Naive thymus-derived CD8-positive, alpha-beta T cell (primary cell): ENCODE measurements at regions not wholly inside any gene's neighbourhood (a gene's known extent, or its start where the extent isn't known, plus 50 kb on each side); places are given as distances from the start of the nearest gene placed in this dataset.

Source experiments
- ATAC-seq, 2 donors: fragments of 150-1000 bp; cut with Tn5 transposase in 1 of 2; sonication (Bioruptor Pico), chemical (Tn5 transposase) in 1 of 2; 1 replicate in 1 of 2; 2 replicates in 1 of 2; pipeline ENCODE4 v1.10.0; 2021; ENCODE audit warnings: mild to moderate bottlenecking in 2 of 2, moderate library complexity in 2 of 2
- POLR2A ChIA-PET: fragments of 350-600 bp; sonication (Branson Sonifier 250); formaldehyde crosslinking; loops from one replicate; lab custom pipeline; 2021; ENCODE audit warnings: antibody characterized with exemption; lab: Charles Lee
- DNase-seq, 10 donors: peaks; one replicate each; pipeline versions ENCODE4 v3.0.0 to v3.0.0-alpha.2; 2020 to 2022
- H3K27ac Mint-ChIP-seq, 10 donors: one replicate each; pipeline ENCODE4 v1.8.0; 2020 to 2022; ENCODE audit warnings: mild to moderate bottlenecking in 10 of 10, mixed read lengths in 10 of 10, moderate library complexity in 4 of 10, inconsistent platforms in 1 of 10
- H3K27me3 Mint-ChIP-seq, 5 donors: one replicate each; pipeline ENCODE4 v1.8.0; 2021 to 2022; ENCODE audit warnings: mixed read lengths in 5 of 5
- H3K36me3 Mint-ChIP-seq, 3 donors: one replicate each; pipeline ENCODE4 v1.8.0; 2020 to 2022; ENCODE audit warnings: mixed read lengths in 3 of 3, mild to moderate bottlenecking in 2 of 3, inconsistent platforms in 1 of 3
- H3K4me1 Mint-ChIP-seq, 4 donors: one replicate each; pipeline ENCODE4 v1.8.0; 2021 to 2022; ENCODE audit warnings: mixed read lengths in 4 of 4
- H3K4me3 Mint-ChIP-seq, 10 donors: one replicate each; pipeline ENCODE4 v1.8.0; 2020 to 2022; ENCODE audit warnings: mild to moderate bottlenecking in 10 of 10, mixed read lengths in 10 of 10, moderate library complexity in 6 of 10, inconsistent platforms in 1 of 10
- H3K9me3 Mint-ChIP-seq, 9 donors: one replicate each; pipeline ENCODE4 v1.8.0; 2020 to 2022; ENCODE audit warnings: mixed read lengths in 9 of 9, mild to moderate bottlenecking in 3 of 9, inconsistent platforms in 1 of 9, moderate library complexity in 1 of 9

GRCh38 chr20:52410182-52410647, 218.6 kb upstream of the ZFP64 start:
- peaks cover 0 to 1% (median 0%) of the 10 kb centered on the region in 5 donors for H3K27me3 Mint-ChIP-seq
- DNase-seq, result peak; percentile 17 to 92 (median 73)
- ATAC-seq, result peak; percentile 92
- POLR2A ChIA-PET, result interaction anchor here (0.6 to 4.0 kb wide), 21 partner anchors 10 to 877 kb away, joined by 3 to 41 read pairs (median 5); partner anchors contain the start of gene ZFP64
- H3K36me3 Mint-ChIP-seq, result peaks cover 0 to 9% (median 5%) of the 10 kb centered on the region in 3 donors
- H3K4me3 Mint-ChIP-seq, result peak overlapping the region; percentile 70 to 85 (median 78)
- peak overlapping the region; percentile 96 to 100 (median 98) for H3K27ac Mint-ChIP-seq
- peaks cover 0 to 21% (median 5%) of the 10 kb centered on the region in 9 donors for H3K9me3 Mint-ChIP-seq
- peaks cover 26 to 83% (median 74%) of the 10 kb centered on the region in 4 donors for H3K4me1 Mint-ChIP-seq

- Mint-ChIP-seq H3K27ac (peak overlapping the region; percentile 89 to 100 (median 98)), H3K4me1 (peaks cover 34 to 88% (median 81%) of the 10 kb centered on the region in 4 donors), H3K4me3 (peak overlapping the region in 7 of 10 donors; percentile 37 to 57 (median 49)), H3K27me3 (peaks cover 0 to 1% (median 0%) of the 10 kb centered on the region in 5 donors), H3K36me3 (peaks cover 0 to 8% (median 4%) of the 10 kb centered on the region in 3 donors), H3K9me3 (peaks cover 0 to 25% (median 0%) of the 10 kb centered on the region in 9 donors)
- ATAC-seq (no peak), DNase-seq (no peak)
- POLR2A ChIA-PET, result interaction anchor here (0.7 to 1.7 kb wide), 7 partner anchors 8 to 595 kb away, joined by 3 to 7 read pairs (median 5); no protein-coding TSS in a partner anchor
These were observed 214.4 kb upstream of the ZFP64 start for GRCh38 chr20:52405986-52406385.

GRCh38 chr20:52405417-52405816, 213.8 kb upstream of the ZFP64 start:
- H3K27ac Mint-ChIP-seq, result peak overlapping the region; percentile 61 to 100 (median 90)
- peaks cover 30 to 85% (median 80%) of the 10 kb centered on the region in 4 donors for H3K4me1 Mint-ChIP-seq
- peaks cover 0 to 8% (median 4%) of the 10 kb centered on the region in 3 donors for H3K36me3 Mint-ChIP-seq
- ATAC-seq (peak; percentile 12 to 14), DNase-seq (peak in 3 of 10 donors; percentile 39 to 63 (median 62))
- H3K9me3 Mint-ChIP-seq, result peaks cover 0 to 25% (median 0%) of the 10 kb centered on the region in 9 donors
- peak overlapping the region in 9 of 10 donors; percentile 37 to 57 (median 49) for H3K4me3 Mint-ChIP-seq
- peaks cover 0 to 1% (median 0%) of the 10 kb centered on the region in 5 donors for H3K27me3 Mint-ChIP-seq
- POLR2A ChIA-PET, result interaction anchor here (0.7 to 1.3 kb wide), 6 partner anchors 23 to 596 kb away, joined by 3 to 7 read pairs (median 4); no protein-coding TSS in a partner anchor

GRCh38 chr20:52404671-52405070, 213.1 kb upstream of the ZFP64 start:
- Mint-ChIP-seq H3K27ac (peak overlapping the region; percentile 61 to 100 (median 90)), H3K27me3 (peaks cover 0 to 1% (median 0%) of the 10 kb centered on the region in 5 donors), H3K36me3 (peaks cover 0 to 8% (median 4%) of the 10 kb centered on the region in 3 donors), H3K9me3 (peaks cover 0 to 25% (median 0%) of the 10 kb centered on the region in 9 donors), H3K4me3 (peak overlapping the region in 9 of 10 donors; percentile 2 to 58 (median 41)), H3K4me1 (peaks cover 32 to 84% (median 80%) of the 10 kb centered on the region in 4 donors)
- DNase-seq (peak in 2 of 10 donors; percentile 19 to 21), ATAC-seq (peak; percentile 37 to 64)
- POLR2A ChIA-PET, result interaction anchor here (0.6 to 1.3 kb wide), 6 partner anchors 22 to 597 kb away, joined by 3 to 7 read pairs (median 3); no protein-coding TSS in a partner anchor

GRCh38 chr20:52402950-52403349, 211.4 kb upstream of the ZFP64 start:
- Mint-ChIP-seq H3K27me3 (peaks cover 0 to 2% (median 0%) of the 10 kb centered on the region in 5 donors), H3K4me1 (peaks cover 43 to 83% (median 78%) of the 10 kb centered on the region in 4 donors), H3K36me3 (peaks cover 0 to 8% (median 4%) of the 10 kb centered on the region in 3 donors), H3K4me3 (peak overlapping the region in 4 of 10 donors; percentile 7 to 51 (median 26)), H3K9me3 (peaks cover 0 to 25% (median 0%) of the 10 kb centered on the region in 9 donors), H3K27ac (peak overlapping the region in 9 of 10 donors; percentile 10 to 89 (median 66))
- POLR2A ChIA-PET, result interaction anchor here (1.3 to 1.7 kb wide), 2 partner anchors 14 to 20 kb away, joined by 4 to 8 read pairs; no protein-coding TSS in a partner anchor
- no peak for ATAC-seq
- DNase-seq, result no peak

- POLR2A ChIA-PET, result interaction anchor here (1.3 to 4.9 kb wide), 3 partner anchors 7 to 19 kb away, joined by 4 to 41 read pairs (median 8); no protein-coding TSS in a partner anchor
- Mint-ChIP-seq H3K9me3 (peaks cover 0 to 25% (median 0%) of the 10 kb centered on the region in 9 donors), H3K36me3 (peaks cover 0 to 8% (median 4%) of the 10 kb centered on the region in 3 donors), H3K27me3 (peaks cover 0 to 4% (median 0%) of the 10 kb centered on the region in 5 donors), H3K4me3 (peak overlapping the region in 2 of 10 donors; percentile 7 to 41), H3K27ac (peak overlapping the region in 8 of 10 donors; percentile 32 to 89 (median 58)), H3K4me1 (peaks cover 44 to 83% (median 75%) of the 10 kb centered on the region in 4 donors)
- no peak for DNase-seq
- ATAC-seq, result no peak
These were observed 210.9 kb upstream of the ZFP64 start for GRCh38 chr20:52402514-52402913.

- POLR2A ChIA-PET, result interaction anchor here (1.0 to 4.9 kb wide), 4 partner anchors 8 to 599 kb away, joined by 3 to 41 read pairs (median 6); no protein-coding TSS in a partner anchor
- DNase-seq, result no peak
- Mint-ChIP-seq H3K27ac (peak overlapping the region in 8 of 10 donors; percentile 53 to 91 (median 70)), H3K4me3 (no peak overlapping the region), H3K36me3 (peaks cover 0 to 8% (median 4%) of the 10 kb centered on the region in 3 donors), H3K9me3 (peaks cover 0 to 16% (median 0%) of the 10 kb centered on the region in 9 donors), H3K27me3 (peaks cover 0 to 4% (median 0%) of the 10 kb centered on the region in 5 donors), H3K4me1 (peaks cover 41 to 73% (median 64%) of the 10 kb centered on the region in 4 donors)
- ATAC-seq, result no peak
These were observed 209.9 kb upstream of the ZFP64 start for GRCh38 chr20:52401431-52401830.

- peak overlapping the region in 6 of 10 donors; percentile 44 to 59 (median 50) for H3K4me3 Mint-ChIP-seq
- ATAC-seq (peak; percentile 71 to 89), DNase-seq (peak in 1 of 10 donors; percentile 19)
- peaks cover 0 to 8% (median 7%) of the 10 kb centered on the region in 3 donors for H3K36me3 Mint-ChIP-seq
- H3K9me3 Mint-ChIP-seq, result peaks cover 0 to 10% (median 0%) of the 10 kb centered on the region in 9 donors
- H3K27ac Mint-ChIP-seq, result peak overlapping the region; percentile 57 to 95 (median 86)
- peaks cover 32 to 52% (median 44%) of the 10 kb centered on the region in 4 donors for H3K4me1 Mint-ChIP-seq
- peaks cover 0 to 3% (median 0%) of the 10 kb centered on the region in 5 donors for H3K27me3 Mint-ChIP-seq
- POLR2A ChIA-PET, result interaction anchor here (0.9 to 4.9 kb wide), 4 partner anchors 8 to 18 kb away, joined by 4 to 41 read pairs (median 8); no protein-coding TSS in a partner anchor
These were observed 207.8 kb upstream of the ZFP64 start for GRCh38 chr20:52399352-52399751.

- no peak overlapping the region for H3K4me3 Mint-ChIP-seq
- POLR2A ChIA-PET, result interaction anchor here (0.7 kb wide), 1 partner anchor 848 kb away, joined by 4 read pairs; no protein-coding TSS in a partner anchor
- peak overlapping the region in 1 of 10 donors; percentile 45 for H3K27ac Mint-ChIP-seq
- H3K9me3 Mint-ChIP-seq, result peaks cover 0 to 11% (median 0%) of the 10 kb centered on the region in 9 donors
- no peak for ATAC-seq
- H3K36me3 Mint-ChIP-seq, result peaks cover 0 to 5% (median 1%) of the 10 kb centered on the region in 3 donors
- H3K27me3 Mint-ChIP-seq, result peaks cover 0 to 2% (median 0%) of the 10 kb centered on the region in 5 donors
- H3K4me1 Mint-ChIP-seq, result peaks cover 0 to 3% (median under 1%) of the 10 kb centered on the region in 4 donors
- DNase-seq, result no peak
These were observed 198.0 kb upstream of the ZFP64 start for GRCh38 chr20:52389606-52390005.

GRCh38 chr20:52383995-52384621, 192.5 kb upstream of the ZFP64 start:
- no peak overlapping the region for H3K4me3 Mint-ChIP-seq
- DNase-seq (no peak), ATAC-seq (no peak)
- peaks cover 0 to 13% (median 4%) of the 10 kb centered on the region in 3 donors for H3K36me3 Mint-ChIP-seq
- H3K27me3 Mint-ChIP-seq, result peaks cover 0 to 1% (median 0%) of the 10 kb centered on the region in 5 donors
- peaks cover 0 to 11% (median 5%) of the 10 kb centered on the region in 9 donors for H3K9me3 Mint-ChIP-seq
- peaks cover 8 to 33% (median 23%) of the 10 kb centered on the region in 4 donors for H3K4me1 Mint-ChIP-seq
- POLR2A ChIA-PET, result interaction anchor here (2.2 to 2.9 kb wide), 2 partner anchors 18 to 25 kb away, joined by 8 to 21 read pairs; no protein-coding TSS in a partner anchor
- H3K27ac Mint-ChIP-seq, result peak overlapping the region in 5 of 10 donors; percentile 7 to 82 (median 41)

- DNase-seq (no peak), ATAC-seq (no peak)
- H3K27me3 Mint-ChIP-seq, result peaks cover 0 to 1% (median 0%) of the 10 kb centered on the region in 5 donors
- H3K36me3 Mint-ChIP-seq, result peaks cover 0 to 13% (median 4%) of the 10 kb centered on the region in 3 donors
- H3K27ac Mint-ChIP-seq, result peak overlapping the region in 7 of 10 donors; percentile 46 to 81 (median 71)
- H3K9me3 Mint-ChIP-seq, result peaks cover 0 to 11% (median 5%) of the 10 kb centered on the region in 9 donors
- POLR2A ChIA-PET, result interaction anchor here (1.6 to 2.9 kb wide), 5 partner anchors 9 to 27 kb away, joined by 4 to 21 read pairs (median 7); no protein-coding TSS in a partner anchor
- H3K4me3 Mint-ChIP-seq, result peak overlapping the region in 1 of 10 donors; percentile 5
- peaks cover 8 to 33% (median 23%) of the 10 kb centered on the region in 4 donors for H3K4me1 Mint-ChIP-seq
These were observed 191.4 kb upstream of the ZFP64 start for GRCh38 chr20:52382933-52383332.
